Fibroblast of lung (primary cell): ENCODE measurements at regions not wholly inside any gene's neighbourhood (a gene's known extent, or its start where the extent isn't known, plus 50 kb on each side); places are given as distances from the start of the nearest gene placed in this dataset.

ENCODE experiments used
- DNase-seq, 2 donors: peaks; one replicate each; pipeline versions ENCODE4 v3.0.0 to v3.0.0-alpha.2; 2010; ENCODE audit warnings: low read depth in 2 of 2
- H2AFZ ChIP-seq: 2 replicates; pipeline ENCODE4 v1.5.1; 2012; ENCODE audit warnings: low read length, control low read depth, inconsistent platforms
- H3K27ac ChIP-seq: 2 replicates; pipeline ENCODE4 v1.5.1; 2011; ENCODE audit warnings: low read length, control low read depth; ENCODE audit not compliant: insufficient read depth
- H3K27me3 ChIP-seq: 2 replicates; pipeline ENCODE4 v1.5.1; 2011; ENCODE audit warnings: mild to moderate bottlenecking, low read length; ENCODE audit not compliant: control insufficient read depth, insufficient read depth
- H3K36me3 ChIP-seq: 2 replicates; pipeline ENCODE4 v1.5.1; 2011; ENCODE audit warnings: low read length; ENCODE audit not compliant: control insufficient read depth, insufficient read depth
- H3K4me1 ChIP-seq: 2 replicates; pipeline ENCODE4 v1.5.1; 2011; ENCODE audit warnings: low read length; ENCODE audit not compliant: control insufficient read depth, insufficient read depth; ENCODE audit errors: extremely low read depth
- H3K4me2 ChIP-seq: 2 replicates; pipeline ENCODE4 v1.5.1; 2011; ENCODE audit warnings: low read length, control low read depth; ENCODE audit not compliant: insufficient read depth; ENCODE audit errors: extremely low read depth
- H3K4me3 ChIP-seq, 4 experiments: fragments of 200-600 bp in 1 of 4; sonication (generic) in 1 of 4; replicated peaks in 1 of 4; 2 replicates each; pipeline ENCODE4 v1.5.1; 2011 to 2016; ENCODE audit warnings: low read length in 4 of 4, low read depth in 3 of 4, mild to moderate bottlenecking in 3 of 4, control low read depth in 2 of 4, inconsistent platforms in 1 of 4, mixed read lengths in 1 of 4; ENCODE audit not compliant: insufficient read depth in 1 of 4; ENCODE audit errors: control extremely low read depth in 1 of 4
- H3K79me2 ChIP-seq: 2 replicates; pipeline ENCODE4 v1.5.1; 2012; ENCODE audit warnings: mild to moderate bottlenecking, low read length, inconsistent platforms; ENCODE audit not compliant: control insufficient read depth, insufficient read depth
- H3K9ac ChIP-seq: 2 replicates; pipeline ENCODE4 v1.5.1; 2011; ENCODE audit warnings: mild to moderate bottlenecking, low read length, control low read depth; ENCODE audit not compliant: insufficient read depth
- H3K9me3 ChIP-seq: 2 replicates; pipeline ENCODE4 v1.5.1; 2012; ENCODE audit warnings: low read depth, low read length; ENCODE audit not compliant: control insufficient read depth, insufficient read depth
- H4K20me1 ChIP-seq: 2 replicates; pipeline ENCODE4 v1.5.1; 2011; ENCODE audit warnings: low read length; ENCODE audit not compliant: control insufficient read depth, insufficient read depth; ENCODE audit errors: extremely low read depth
- EZH2 ChIP-seq: IDR thresholded peaks from 2 replicates; pipeline ENCODE4 v1.5.1; 2012; ENCODE audit warnings: low read length, control low read depth, mild to moderate bottlenecking; ENCODE audit errors: missing control alignments
- TF ChIP-seq, protein P1 (sequence below), 2 donors: IDR thresholded peaks in 1 of 2; conservative IDR thresholded peaks in 1 of 2; 1 replicate in 1 of 2; 2 replicates in 1 of 2; pipeline ENCODE4 v1.5.1; 2011 to 2012; ENCODE audit warnings: low read length in 2 of 2, control low read depth in 1 of 2, inconsistent platforms in 1 of 2, low read depth in 1 of 2, mild to moderate bottlenecking in 1 of 2

DNA sequence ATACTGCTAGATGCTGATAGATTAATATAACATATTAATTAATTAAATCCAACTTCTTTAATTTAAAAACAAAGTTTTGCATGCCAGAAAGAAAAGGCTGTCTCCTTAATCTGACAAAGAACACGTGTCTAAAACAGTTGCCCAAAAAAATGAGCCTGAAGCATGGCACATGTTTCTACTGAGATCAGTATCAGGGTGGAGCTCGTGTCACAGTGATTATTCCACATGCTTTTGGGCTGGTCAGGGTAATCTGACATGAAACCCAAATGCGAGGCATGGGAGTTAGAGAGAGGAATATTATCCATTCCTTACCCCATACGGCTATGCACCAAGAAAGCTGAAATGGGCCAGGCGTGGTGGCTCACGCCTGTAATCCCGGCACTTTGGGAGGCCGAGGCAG lies 79.4 kb upstream of the ADRA2C start:
- H3K4me2 ChIP-seq = no peak overlapping the region
- no peak overlapping the region for H2AFZ ChIP-seq
- no peaks in the 10 kb centered on the region for H3K79me2 ChIP-seq
- no peaks in the 10 kb centered on the region for H3K9me3 ChIP-seq
- TF ChIP-seq EZH2 = no peak
- TF ChIP-seq, protein P1, sequence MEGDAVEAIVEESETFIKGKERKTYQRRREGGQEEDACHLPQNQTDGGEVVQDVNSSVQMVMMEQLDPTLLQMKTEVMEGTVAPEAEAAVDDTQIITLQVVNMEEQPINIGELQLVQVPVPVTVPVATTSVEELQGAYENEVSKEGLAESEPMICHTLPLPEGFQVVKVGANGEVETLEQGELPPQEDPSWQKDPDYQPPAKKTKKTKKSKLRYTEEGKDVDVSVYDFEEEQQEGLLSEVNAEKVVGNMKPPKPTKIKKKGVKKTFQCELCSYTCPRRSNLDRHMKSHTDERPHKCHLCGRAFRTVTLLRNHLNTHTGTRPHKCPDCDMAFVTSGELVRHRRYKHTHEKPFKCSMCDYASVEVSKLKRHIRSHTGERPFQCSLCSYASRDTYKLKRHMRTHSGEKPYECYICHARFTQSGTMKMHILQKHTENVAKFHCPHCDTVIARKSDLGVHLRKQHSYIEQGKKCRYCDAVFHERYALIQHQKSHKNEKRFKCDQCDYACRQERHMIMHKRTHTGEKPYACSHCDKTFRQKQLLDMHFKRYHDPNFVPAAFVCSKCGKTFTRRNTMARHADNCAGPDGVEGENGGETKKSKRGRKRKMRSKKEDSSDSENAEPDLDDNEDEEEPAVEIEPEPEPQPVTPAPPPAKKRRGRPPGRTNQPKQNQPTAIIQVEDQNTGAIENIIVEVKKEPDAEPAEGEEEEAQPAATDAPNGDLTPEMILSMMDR (conservative IDR thresholded peaks at IDR 0.05 in 1 of 2, IDR thresholded peaks at IDR 0.05 in 1 of 2; ENCODE audit: low read depth in 1 of 2, low read length in 2 of 2) = no peak
- H3K4me1 ChIP-seq = no peaks in the 10 kb centered on the region
- no peaks in the 10 kb centered on the region for H3K27me3 ChIP-seq
- H3K36me3 ChIP-seq = no peaks in the 10 kb centered on the region
- H3K9ac ChIP-seq = no peak overlapping the region
- no peak overlapping the region for H3K27ac ChIP-seq
- DNase-seq = no peak
- no peak overlapping the region for H3K4me3 ChIP-seq
- no peaks in the 10 kb centered on the region for H4K20me1 ChIP-seq

DNA sequence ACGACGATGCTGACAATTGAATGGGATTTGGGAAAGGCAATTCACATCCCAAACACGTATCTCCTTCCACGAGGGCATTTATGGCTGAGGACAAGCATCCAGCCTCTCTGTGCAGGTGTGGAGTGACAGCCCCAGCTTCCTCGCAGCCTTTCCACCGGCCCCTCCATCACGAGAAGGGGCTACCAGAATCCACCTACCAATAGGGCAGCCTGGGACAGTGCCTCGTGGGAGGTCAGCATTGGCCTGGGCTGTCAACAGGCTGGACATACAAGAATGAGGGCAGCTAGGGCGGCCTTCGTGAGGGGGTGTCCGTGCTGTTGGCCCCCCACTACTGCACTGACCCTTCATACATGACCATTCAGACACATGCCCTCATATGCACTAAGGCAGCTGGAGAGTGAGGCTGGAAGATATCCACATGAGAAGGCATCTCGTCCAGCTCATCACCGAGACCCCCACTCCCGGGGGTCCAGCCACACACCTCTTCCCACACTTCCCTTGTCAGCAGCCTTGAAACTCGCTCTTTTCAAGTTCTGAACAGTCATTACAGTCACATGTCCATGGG lies 81.0 kb upstream of the ADRA2C start:
- DNase-seq = no peak
- H4K20me1 ChIP-seq = no peaks in the 10 kb centered on the region
- H3K4me2 ChIP-seq = no peak overlapping the region
- H3K4me3 ChIP-seq = no peak overlapping the region
- TF ChIP-seq, protein P1 (conservative IDR thresholded peaks at IDR 0.05 in 1 of 2, IDR thresholded peaks at IDR 0.05 in 1 of 2; ENCODE audit: low read depth in 1 of 2, low read length in 2 of 2) = no peak
- no peak for TF ChIP-seq EZH2
- H3K4me1 ChIP-seq = no peaks in the 10 kb centered on the region
- no peaks in the 10 kb centered on the region for H3K27me3 ChIP-seq
- no peak overlapping the region for H3K27ac ChIP-seq
- no peaks in the 10 kb centered on the region for H3K79me2 ChIP-seq
- no peaks in the 10 kb centered on the region for H3K9me3 ChIP-seq
- H2AFZ ChIP-seq = no peak overlapping the region
- no peak overlapping the region for H3K9ac ChIP-seq
- no peaks in the 10 kb centered on the region for H3K36me3 ChIP-seq

DNA sequence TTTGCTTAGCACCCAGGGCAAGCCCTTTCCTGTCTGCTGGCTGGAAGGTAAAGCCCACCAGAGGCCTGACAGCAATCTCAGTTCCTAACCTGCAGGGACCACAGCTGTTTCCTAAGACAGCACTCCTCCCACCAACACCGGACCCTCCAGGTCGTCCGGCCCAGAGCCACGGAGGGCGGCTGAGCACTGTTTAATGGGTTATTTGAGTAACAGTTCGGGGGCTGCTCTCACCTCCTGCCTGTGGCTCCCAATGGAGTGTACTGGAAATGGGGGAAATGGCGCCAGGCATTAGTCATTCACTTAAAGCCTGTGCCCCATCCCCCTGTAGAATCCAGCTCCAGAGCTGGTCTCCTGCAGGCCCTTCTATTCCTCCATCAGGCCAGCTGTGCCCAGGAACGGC lies 81.6 kb upstream of the ADRA2C start:
- Histone ChIP-seq H3K79me2 (no peaks in the 10 kb centered on the region), H3K9me3 (no peaks in the 10 kb centered on the region)

More for the DNA sequence above, 81.6 kb upstream of the ADRA2C start:
- H3K27me3 ChIP-seq = no peaks in the 10 kb centered on the region
- H3K36me3 ChIP-seq = no peaks in the 10 kb centered on the region
- no peak overlapping the region for H3K4me3 ChIP-seq
- H3K27ac ChIP-seq = no peak overlapping the region
- no peak overlapping the region for H3K9ac ChIP-seq
- TF ChIP-seq, protein P1 (conservative IDR thresholded peaks at IDR 0.05 in 1 of 2, IDR thresholded peaks at IDR 0.05 in 1 of 2; ENCODE audit: low read depth in 1 of 2, low read length in 2 of 2) = no peak
- no peak for TF ChIP-seq EZH2
- no peak for DNase-seq
- no peaks in the 10 kb centered on the region for H4K20me1 ChIP-seq
- no peak overlapping the region for H2AFZ ChIP-seq
- no peak overlapping the region for H3K4me2 ChIP-seq
- H3K4me1 ChIP-seq = no peaks in the 10 kb centered on the region
